Liver (tissue), 8 donors: ENCODE measurements at regions not wholly inside any gene's neighbourhood (a gene's known extent, or its start where the extent isn't known, plus 50 kb on each side); places are given as distances from the start of the nearest gene placed in this dataset.

Experiments used
- DNase-seq: peaks from one replicate; pipeline ENCODE4 v3.0.0-alpha.2; 2017; ENCODE audit warnings: low spot score
- H3K27ac ChIP-seq, 2 donors: one replicate each; pipeline ENCODE4 v1.7.0; 2013; ENCODE audit warnings: inconsistent platforms in 2 of 2, low read length in 2 of 2, control low read depth in 1 of 2, low read depth in 1 of 2, mild to moderate bottlenecking in 1 of 2
- H3K27me3 ChIP-seq, 4 donors: one replicate each; pipeline versions ENCODE4 v1.6.1 to v1.7.0; 2013; ENCODE audit warnings: low read length in 3 of 4, inconsistent platforms in 1 of 4, mild to moderate bottlenecking in 1 of 4, moderate library complexity in 1 of 4; ENCODE audit not compliant: control insufficient read depth in 4 of 4, insufficient read depth in 4 of 4
- H3K36me3 ChIP-seq, 4 donors: one replicate each; pipeline versions ENCODE4 v1.6.1 to v1.7.0; 2013; ENCODE audit warnings: low read length in 3 of 4, mild to moderate bottlenecking in 3 of 4, low read depth in 1 of 4, moderate library complexity in 1 of 4; ENCODE audit not compliant: control insufficient read depth in 4 of 4, insufficient read depth in 3 of 4
- H3K4me1 ChIP-seq, 4 donors: one replicate each; pipeline versions ENCODE4 v1.6.1 to v1.7.0; 2013; ENCODE audit warnings: low read length in 3 of 4, mild to moderate bottlenecking in 3 of 4, moderate library complexity in 1 of 4; ENCODE audit not compliant: control insufficient read depth in 4 of 4, insufficient read depth in 4 of 4
- H3K4me3 ChIP-seq, 3 donors: one replicate each; pipeline versions ENCODE4 v1.6.1 to v1.7.0; 2013; ENCODE audit warnings: low read length in 3 of 3, control low read depth in 1 of 3, low read depth in 1 of 3, mild to moderate bottlenecking in 1 of 3
- H3K9ac ChIP-seq, 2 donors: one replicate each; pipeline ENCODE4 v1.7.0; 2013; ENCODE audit warnings: low read length in 2 of 2, mild to moderate bottlenecking in 2 of 2, moderate library complexity in 2 of 2, control low read depth in 1 of 2, low read depth in 1 of 2
- H3K9me3 ChIP-seq, 4 donors: one replicate each; pipeline versions ENCODE4 v1.6.1 to v1.7.0; 2013; ENCODE audit warnings: low read length in 3 of 4; ENCODE audit not compliant: control insufficient read depth in 4 of 4
- EGR1 ChIP-seq, 2 donors: IDR thresholded peaks; 2 replicates each; pipeline ENCODE4 v1.6.1; 2016 to 2018; ENCODE audit warnings: antibody characterized with exemption in 2 of 2, low read depth in 2 of 2
- FOXA1 ChIP-seq: IDR thresholded peaks from 2 replicates; pipeline ENCODE4 v1.6.1; 2016; ENCODE audit warnings: antibody characterized with exemption
- FOXA2 ChIP-seq: IDR thresholded peaks from 2 replicates; pipeline ENCODE4 v1.6.1; 2016; ENCODE audit warnings: antibody characterized with exemption
- GABPA ChIP-seq, 2 donors: IDR thresholded peaks in 1 of 2; conservative IDR thresholded peaks in 1 of 2; 2 replicates each; pipeline ENCODE4 v1.6.1; 2016; ENCODE audit warnings: antibody characterized with exemption in 2 of 2, mild to moderate bottlenecking in 1 of 2, moderate library complexity in 1 of 2
- HNF4A ChIP-seq, 2 donors: conservative IDR thresholded peaks; 2 replicates each; pipeline ENCODE4 v1.6.1; 2016; ENCODE audit warnings: antibody characterized with exemption in 2 of 2, mild to moderate bottlenecking in 2 of 2
- JUND ChIP-seq, 2 donors: IDR thresholded peaks; 2 replicates each; pipeline ENCODE4 v1.6.1; 2016; ENCODE audit warnings: antibody characterized with exemption in 2 of 2
- NR2F2 ChIP-seq: IDR thresholded peaks from 2 replicates; pipeline ENCODE4 v1.6.1; 2016; ENCODE audit warnings: antibody characterized with exemption
- RAD21 ChIP-seq, 2 donors: IDR thresholded peaks; 2 replicates each; pipeline ENCODE4 v1.6.1; 2016; ENCODE audit warnings: antibody characterized with exemption in 2 of 2, mild to moderate bottlenecking in 2 of 2
- REST ChIP-seq: IDR thresholded peaks from 2 replicates; pipeline ENCODE4 v1.6.1; 2016; ENCODE audit warnings: antibody characterized with exemption, mild to moderate bottlenecking
- RXRA ChIP-seq, 2 donors: IDR thresholded peaks; 2 replicates each; pipeline ENCODE4 v1.6.1; 2017 to 2018; ENCODE audit warnings: antibody characterized with exemption in 2 of 2, mild to moderate bottlenecking in 1 of 2
- SP1 ChIP-seq: IDR thresholded peaks from 2 replicates; pipeline ENCODE4 v1.6.1; 2018; ENCODE audit warnings: antibody characterized with exemption, mild to moderate bottlenecking
- TAF1 ChIP-seq: conservative IDR thresholded peaks from 2 replicates; pipeline ENCODE4 v1.6.1; 2016; ENCODE audit warnings: antibody characterized with exemption, mild to moderate bottlenecking
- YY1 ChIP-seq: IDR thresholded peaks from 2 replicates; pipeline ENCODE4 v1.6.1; 2016; ENCODE audit warnings: antibody characterized with exemption, mild to moderate bottlenecking
- WGBS: extraction: QIAGEN DNeasy Blood & Tissue Kit; methylation state at CpG from one replicate; pipeline ENCODE4 v1.1.7; 2013; 5-methylcytosine and 5-hydroxymethylcytosine counted together
- TF ChIP-seq, protein P1 (sequence below): fragments of 150-350 bp; IDR thresholded peaks from 2 replicates; pipeline ENCODE4 v1.5.1; 2017; ENCODE audit warnings: improper control_type of control experiment, low read depth, low read length; ENCODE audit not compliant: missing input control
- TF ChIP-seq, protein P2 (sequence below): IDR thresholded peaks from 2 replicates; pipeline ENCODE4 v1.6.1; 2016; ENCODE audit warnings: antibody characterized with exemption
- TF ChIP-seq, protein P3 (sequence below): IDR thresholded peaks from 2 replicates; pipeline ENCODE4 v1.6.1; 2016; ENCODE audit warnings: antibody characterized with exemption
- donor health status: healthy.
- donor health status: healthy.
- donor health status: healthy.
- donor health status: healthy.
- donor health status: healthy.

DNA sequence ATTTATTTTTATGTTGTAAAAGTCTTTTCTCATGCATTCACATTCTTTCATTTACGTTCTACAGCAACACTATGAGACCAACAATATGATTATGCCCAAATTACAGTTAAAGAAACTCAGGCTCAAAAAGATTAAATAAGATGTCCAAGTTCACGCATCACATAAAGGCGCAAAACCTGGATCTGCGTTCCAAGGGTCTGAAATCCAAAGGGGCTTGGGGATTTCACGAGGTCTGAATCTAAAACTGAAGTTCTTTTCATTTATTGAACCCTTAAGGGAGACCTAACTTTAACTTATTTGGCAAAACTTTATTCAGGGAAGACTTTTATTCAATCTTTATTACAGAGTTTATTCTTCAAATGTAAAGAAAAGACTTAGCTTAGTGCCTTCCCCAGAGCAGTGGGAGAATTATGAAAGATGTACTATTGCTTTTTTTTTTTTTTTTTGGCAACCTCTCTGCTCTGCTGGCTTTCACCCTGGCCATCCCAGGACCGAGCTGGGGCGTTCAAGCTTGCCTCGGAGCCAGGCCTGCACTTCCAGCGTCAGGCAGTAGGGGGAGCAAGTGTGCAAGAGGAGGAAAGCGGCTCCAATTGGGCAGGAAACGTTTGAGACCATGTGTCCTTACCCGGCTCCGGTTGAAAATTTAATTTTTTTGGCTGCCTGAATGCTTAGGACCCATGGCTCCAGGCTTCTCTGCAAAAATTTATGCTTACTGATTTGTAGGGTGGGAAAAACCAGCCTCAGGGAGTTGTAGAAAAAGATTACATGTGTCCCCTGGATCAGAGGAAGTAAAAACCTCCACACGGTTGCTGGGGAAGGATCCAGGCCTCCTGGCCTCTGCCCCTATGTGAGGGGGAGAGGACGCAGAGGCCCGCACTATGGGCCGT is 344.3 kb upstream of the KLF3 start:
- no peaks in the 10 kb centered on the region for H3K9me3 ChIP-seq
- no peaks in the 10 kb centered on the region for H3K36me3 ChIP-seq
- TF ChIP-seq TAF1: no peak
- peak; percentile 97 to 98 for TF ChIP-seq RAD21 (IDR thresholded peaks at IDR 0.05)
- TF ChIP-seq, protein P1, sequence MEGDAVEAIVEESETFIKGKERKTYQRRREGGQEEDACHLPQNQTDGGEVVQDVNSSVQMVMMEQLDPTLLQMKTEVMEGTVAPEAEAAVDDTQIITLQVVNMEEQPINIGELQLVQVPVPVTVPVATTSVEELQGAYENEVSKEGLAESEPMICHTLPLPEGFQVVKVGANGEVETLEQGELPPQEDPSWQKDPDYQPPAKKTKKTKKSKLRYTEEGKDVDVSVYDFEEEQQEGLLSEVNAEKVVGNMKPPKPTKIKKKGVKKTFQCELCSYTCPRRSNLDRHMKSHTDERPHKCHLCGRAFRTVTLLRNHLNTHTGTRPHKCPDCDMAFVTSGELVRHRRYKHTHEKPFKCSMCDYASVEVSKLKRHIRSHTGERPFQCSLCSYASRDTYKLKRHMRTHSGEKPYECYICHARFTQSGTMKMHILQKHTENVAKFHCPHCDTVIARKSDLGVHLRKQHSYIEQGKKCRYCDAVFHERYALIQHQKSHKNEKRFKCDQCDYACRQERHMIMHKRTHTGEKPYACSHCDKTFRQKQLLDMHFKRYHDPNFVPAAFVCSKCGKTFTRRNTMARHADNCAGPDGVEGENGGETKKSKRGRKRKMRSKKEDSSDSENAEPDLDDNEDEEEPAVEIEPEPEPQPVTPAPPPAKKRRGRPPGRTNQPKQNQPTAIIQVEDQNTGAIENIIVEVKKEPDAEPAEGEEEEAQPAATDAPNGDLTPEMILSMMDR: peak; percentile 99
- no peak for TF ChIP-seq FOXA2
- peak; percentile 13 to 29 for TF ChIP-seq HNF4A (conservative IDR thresholded peaks at IDR 0.05)
- no peak for TF ChIP-seq YY1
- no peak for TF ChIP-seq EGR1 (IDR thresholded peaks at IDR 0.05; ENCODE audit: low read depth in 2 of 2)
- no peak for TF ChIP-seq FOXA1
- peak; percentile 52 to 64 for TF ChIP-seq RXRA (IDR thresholded peaks at IDR 0.05)
- TF ChIP-seq, protein P2, sequence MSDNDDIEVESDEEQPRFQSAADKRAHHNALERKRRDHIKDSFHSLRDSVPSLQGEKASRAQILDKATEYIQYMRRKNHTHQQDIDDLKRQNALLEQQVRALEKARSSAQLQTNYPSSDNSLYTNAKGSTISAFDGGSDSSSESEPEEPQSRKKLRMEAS: peak; percentile 59
- TF ChIP-seq SP1: peak; percentile 37
- DNase-seq: peak; percentile 99
- 20% methylated on average over 17 of the region's 17 CpGs for WGBS
- H3K27ac ChIP-seq: peak overlapping the region; percentile 58 to 82
- peaks cover 2 to 24% (median 17%) of the 10 kb centered on the region in 4 donors for H3K4me1 ChIP-seq
- H3K4me3 ChIP-seq: peak overlapping the region; percentile 14 to 60 (median 38)
- H3K27me3 ChIP-seq: no peaks in the 10 kb centered on the region
- H3K9ac ChIP-seq: peak overlapping the region in 1 of 2 donors; percentile 26

- H3K27me3 ChIP-seq: no peaks in the 10 kb centered on the region
- peak overlapping the region; percentile 37 to 82 for H3K27ac ChIP-seq
- peaks cover 2 to 24% (median 17%) of the 10 kb centered on the region in 4 donors for H3K4me1 ChIP-seq
- WGBS: 82% methylated on average over 5 of the region's 5 CpGs
- no peak overlapping the region for H3K4me3 ChIP-seq
- no peaks in the 10 kb centered on the region for H3K36me3 ChIP-seq
- H3K9ac ChIP-seq: no peak overlapping the region
- TF ChIP-seq EGR1 (IDR thresholded peaks at IDR 0.05; ENCODE audit: low read depth in 2 of 2): no peak
- TF ChIP-seq TAF1: no peak
- TF ChIP-seq NR2F2: no peak
- TF ChIP-seq, protein P1: no peak
- TF ChIP-seq, protein P3, sequence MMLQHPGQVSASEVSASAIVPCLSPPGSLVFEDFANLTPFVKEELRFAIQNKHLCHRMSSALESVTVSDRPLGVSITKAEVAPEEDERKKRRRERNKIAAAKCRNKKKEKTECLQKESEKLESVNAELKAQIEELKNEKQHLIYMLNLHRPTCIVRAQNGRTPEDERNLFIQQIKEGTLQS: no peak
- TF ChIP-seq SP1: no peak
- no peak for TF ChIP-seq JUND (IDR thresholded peaks at IDR 0.05)
- no peak for TF ChIP-seq FOXA1
- TF ChIP-seq REST: no peak
- no peak for TF ChIP-seq RXRA (IDR thresholded peaks at IDR 0.05)
- TF ChIP-seq HNF4A (conservative IDR thresholded peaks at IDR 0.05): no peak
- TF ChIP-seq GABPA (IDR thresholded peaks at IDR 0.05 in 1 of 2, conservative IDR thresholded peaks at IDR 0.05 in 1 of 2): no peak
- no peak for TF ChIP-seq YY1
- no peak for TF ChIP-seq FOXA2
- TF ChIP-seq, protein P2: no peak
- no peak for DNase-seq
- no peaks in the 10 kb centered on the region for H3K9me3 ChIP-seq
These were observed 343.7 kb upstream of the KLF3 start for GRCh38 chr4:38320343-38320695.
